Thoracic aorta (tissue), 2 donors: ENCODE measurements at regions not wholly inside any gene's neighbourhood (a gene's known extent, or its start where the extent isn't known, plus 50 kb on each side); places are given as distances from the start of the nearest gene placed in this dataset.

ENCODE experiments used
- ATAC-seq: fragments of 150-250 bp; one replicate; pipeline ENCODE4 v1.8.0; 2017; ENCODE audit warnings: low read depth; ENCODE audit not compliant: insufficient number of reproducible peaks, low FRiP score
- DNase-seq: peaks from one replicate; pipeline ENCODE4 v3.0.0-alpha.2; 2020; ENCODE audit warnings: low spot score
- H3K27ac ChIP-seq, 2 donors: fragments of 200-600 bp; sonication (generic); 1 replicate in 1 of 2; 2 replicates in 1 of 2; pipeline ENCODE4 v1.5.1; 2016; ENCODE audit warnings: mild to moderate bottlenecking in 2 of 2, moderate library complexity in 2 of 2
- H3K27me3 ChIP-seq: fragments of 200-600 bp; sonication (generic); replicated peaks from 2 replicates; pipeline ENCODE4 v1.6.0; 2016; ENCODE audit warnings: mild to moderate bottlenecking; ENCODE audit not compliant: insufficient read depth
- H3K36me3 ChIP-seq: fragments of 200-600 bp; sonication (generic); one replicate; pipeline ENCODE4 v1.5.1; 2016
- H3K4me1 ChIP-seq, 2 donors: fragments of 200-600 bp; sonication (generic); 1 replicate in 1 of 2; 2 replicates in 1 of 2; pipeline versions ENCODE4 v1.5.1 to v1.6.0; 2016; ENCODE audit warnings: low read depth in 2 of 2, mild to moderate bottlenecking in 1 of 2; ENCODE audit not compliant: control insufficient read depth in 1 of 2
- H3K4me3 ChIP-seq: fragments of 200-600 bp; sonication (generic); 2 replicates; pipeline ENCODE4 v1.5.1; 2016; ENCODE audit warnings: mild to moderate bottlenecking
- H3K9me3 ChIP-seq: fragments of 200-600 bp; sonication (generic); 2 replicates; pipeline ENCODE4 v1.5.1; 2016
- TF ChIP-seq, protein P1 (sequence below): fragments of 200-600 bp; sonication (generic); IDR thresholded peaks from one replicate; pipeline ENCODE4 v1.5.1; 2019; ENCODE audit warnings: antibody characterized with exemption

DNA sequence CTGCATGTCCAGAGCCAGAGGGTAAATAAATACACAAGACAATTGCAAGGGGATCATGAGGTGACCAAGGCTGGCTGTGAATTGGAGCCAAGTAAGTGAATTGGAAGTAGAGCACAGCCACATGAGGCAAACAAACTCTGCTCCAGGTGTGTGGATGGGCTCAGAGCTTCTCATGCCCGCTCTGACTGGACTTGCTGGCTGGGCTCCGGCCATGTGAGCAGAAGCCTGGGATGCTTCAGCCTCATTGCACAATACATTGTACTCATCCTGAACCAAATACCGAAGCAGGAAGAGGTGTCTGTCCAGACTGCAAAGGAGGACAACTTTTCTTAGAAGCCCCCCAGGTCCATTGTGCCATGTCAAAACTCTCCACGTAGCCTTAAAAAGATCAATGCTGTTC lies 193.0 kb downstream of the TTC8 start:
- DNase-seq: no peak
- no peak for ATAC-seq
- Histone ChIP-seq H3K36me3 (no peaks in the 10 kb centered on the region), H3K9me3 (no peaks in the 10 kb centered on the region), H3K27me3 (no peaks in the 10 kb centered on the region), H3K4me1 (no peaks in the 10 kb centered on the region), H3K4me3 (no peak overlapping the region), H3K27ac (no peak overlapping the region)
- TF ChIP-seq, protein P1, sequence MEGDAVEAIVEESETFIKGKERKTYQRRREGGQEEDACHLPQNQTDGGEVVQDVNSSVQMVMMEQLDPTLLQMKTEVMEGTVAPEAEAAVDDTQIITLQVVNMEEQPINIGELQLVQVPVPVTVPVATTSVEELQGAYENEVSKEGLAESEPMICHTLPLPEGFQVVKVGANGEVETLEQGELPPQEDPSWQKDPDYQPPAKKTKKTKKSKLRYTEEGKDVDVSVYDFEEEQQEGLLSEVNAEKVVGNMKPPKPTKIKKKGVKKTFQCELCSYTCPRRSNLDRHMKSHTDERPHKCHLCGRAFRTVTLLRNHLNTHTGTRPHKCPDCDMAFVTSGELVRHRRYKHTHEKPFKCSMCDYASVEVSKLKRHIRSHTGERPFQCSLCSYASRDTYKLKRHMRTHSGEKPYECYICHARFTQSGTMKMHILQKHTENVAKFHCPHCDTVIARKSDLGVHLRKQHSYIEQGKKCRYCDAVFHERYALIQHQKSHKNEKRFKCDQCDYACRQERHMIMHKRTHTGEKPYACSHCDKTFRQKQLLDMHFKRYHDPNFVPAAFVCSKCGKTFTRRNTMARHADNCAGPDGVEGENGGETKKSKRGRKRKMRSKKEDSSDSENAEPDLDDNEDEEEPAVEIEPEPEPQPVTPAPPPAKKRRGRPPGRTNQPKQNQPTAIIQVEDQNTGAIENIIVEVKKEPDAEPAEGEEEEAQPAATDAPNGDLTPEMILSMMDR: no peak

DNA sequence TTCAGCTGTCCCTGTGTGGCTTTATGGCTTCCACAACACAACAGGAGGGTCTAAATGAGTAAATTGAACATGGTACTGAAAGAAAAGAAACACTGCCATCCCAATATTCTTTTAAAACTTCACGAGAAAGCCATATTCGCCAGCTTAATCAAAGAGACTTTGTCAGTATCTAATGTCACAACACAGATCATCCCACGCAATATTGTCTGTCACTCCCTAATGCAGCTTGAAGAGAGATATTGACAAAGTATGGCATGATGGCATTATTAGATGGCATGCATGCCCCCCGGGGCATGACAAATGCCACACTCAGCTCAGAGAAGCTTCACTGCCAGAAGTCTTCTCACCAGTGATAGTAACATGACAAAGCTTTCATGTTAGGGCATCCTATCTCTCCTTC lies 197.8 kb downstream of the TTC8 start:
- Histone ChIP-seq H3K27me3 (no peaks in the 10 kb centered on the region), H3K4me3 (no peak overlapping the region), H3K4me1 (peaks cover 0 to 5% of the 10 kb centered on the region in 2 donors), H3K9me3 (no peaks in the 10 kb centered on the region), H3K36me3 (no peaks in the 10 kb centered on the region), H3K27ac (no peak overlapping the region)
- no peak for ATAC-seq
- no peak for DNase-seq
- TF ChIP-seq, protein P1: no peak

- TF ChIP-seq, protein P1: no peak
- no peaks in the 10 kb centered on the region for H3K27me3 ChIP-seq
- no peak overlapping the region for H3K4me3 ChIP-seq
- H3K9me3 ChIP-seq: no peaks in the 10 kb centered on the region
- no peaks in the 10 kb centered on the region for H3K36me3 ChIP-seq
- no peak for DNase-seq
- no peak for ATAC-seq
- peaks cover 0 to 9% of the 10 kb centered on the region in 2 donors for H3K4me1 ChIP-seq
- no peak overlapping the region for H3K27ac ChIP-seq
These were observed 200.2 kb downstream of the TTC8 start for GRCh38 chr14:89024691-89025090.

- DNase-seq (no peak), ATAC-seq (no peak)
- no peak overlapping the region for H3K27ac ChIP-seq
- no peaks in the 10 kb centered on the region for H3K27me3 ChIP-seq
- no peak overlapping the region for H3K4me3 ChIP-seq
- H3K36me3 ChIP-seq: no peaks in the 10 kb centered on the region
- TF ChIP-seq, protein P1: no peak
- H3K9me3 ChIP-seq: no peaks in the 10 kb centered on the region
- H3K4me1 ChIP-seq: peaks cover 0 to 9% of the 10 kb centered on the region in 2 donors
These were observed 201.2 kb downstream of the TTC8 start for GRCh38 chr14:89025561-89026236.

DNA sequence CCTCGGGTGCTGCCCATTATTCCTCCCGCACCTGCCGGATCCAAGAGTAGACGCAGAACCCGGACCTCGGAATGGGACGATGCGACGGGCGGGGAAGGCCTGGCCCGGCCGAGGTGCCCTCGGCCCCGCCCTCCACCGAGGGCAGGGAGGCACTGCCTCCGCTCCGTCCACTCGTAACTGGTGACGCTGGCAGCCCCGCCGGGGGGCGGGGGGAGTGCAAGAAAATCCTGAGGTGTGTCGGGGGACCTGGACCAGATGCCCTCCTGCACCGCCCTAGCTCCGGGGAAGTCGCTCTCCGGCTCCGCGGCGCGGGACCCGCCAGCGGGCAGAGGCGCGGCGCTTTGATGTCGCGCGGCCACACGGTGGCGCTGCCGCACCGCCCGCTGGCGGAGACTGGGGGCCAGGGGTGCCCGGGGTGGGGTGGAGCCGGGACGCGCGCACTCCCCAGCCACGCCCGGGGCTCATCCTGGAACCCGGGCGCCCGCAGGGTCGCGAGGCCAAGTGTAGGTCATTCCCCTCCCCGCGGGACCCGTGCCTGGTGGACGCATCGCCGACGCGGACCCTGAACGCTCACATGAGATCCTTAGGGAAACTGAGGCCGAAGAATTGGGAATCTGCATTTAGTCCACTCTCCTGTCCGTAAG lies 202.8 kb downstream of the TTC8 start:
- DNase-seq (no peak), ATAC-seq (peak; percentile 31)
- Histone ChIP-seq H3K36me3 (no peaks in the 10 kb centered on the region), H3K4me1 (peaks cover 0 to 9% of the 10 kb centered on the region in 2 donors), H3K4me3 (peak overlapping the region; percentile 75), H3K27me3 (no peaks in the 10 kb centered on the region), H3K27ac (no peak overlapping the region), H3K9me3 (no peaks in the 10 kb centered on the region)
- TF ChIP-seq, protein P1: peak; percentile 97
